ENCODE measurements at regions not wholly inside any gene's neighbourhood (a gene's known extent, or its start where the extent isn't known, plus 50 kb on each side); places are given as distances from the start of the nearest gene placed in this dataset.

DNA sequence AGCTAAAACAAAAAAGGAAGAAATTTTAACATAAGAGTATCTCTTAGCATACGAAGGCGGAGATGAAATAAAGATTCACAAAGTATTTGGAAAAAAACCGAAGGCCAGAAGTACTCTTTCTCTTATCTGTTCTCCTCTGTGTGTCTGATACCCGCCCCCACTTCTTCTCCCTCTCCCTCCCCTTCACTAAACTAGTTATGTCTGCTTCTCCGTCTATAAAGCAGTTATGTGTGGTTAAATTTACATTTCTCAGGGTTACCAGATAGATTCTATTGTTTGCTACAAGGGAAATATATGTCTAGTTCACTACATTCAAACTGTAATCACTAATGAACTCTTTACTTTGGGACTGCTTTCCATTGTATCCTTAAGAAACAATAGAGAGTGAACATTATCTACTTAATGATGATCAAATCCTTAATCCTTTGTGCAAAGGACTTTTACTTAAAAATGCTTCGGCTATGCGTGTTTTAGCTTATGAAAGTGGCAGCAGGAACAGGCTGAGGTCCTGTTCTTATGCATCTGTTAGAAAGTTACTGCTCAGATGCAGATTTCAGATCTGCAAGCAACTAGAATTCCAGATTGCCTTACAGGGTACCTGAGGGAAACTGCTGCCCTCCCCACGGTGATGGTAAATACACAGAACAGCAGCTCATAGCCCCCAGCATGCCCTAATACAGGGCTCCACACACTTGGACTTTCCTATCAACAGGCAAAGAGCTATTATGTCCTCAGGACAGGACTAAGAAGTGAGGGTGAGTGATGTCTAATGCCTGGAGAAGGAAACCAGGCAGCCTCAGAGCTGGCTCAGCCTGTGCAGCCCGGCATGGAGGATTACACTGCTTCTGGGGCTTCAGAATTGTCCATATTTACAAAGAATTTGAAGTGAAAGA lies 273.3 kb downstream of the FZD1 start:
- TF ChIP-seq CTCF (IDR thresholded peaks at IDR 0.05) = no peak
- intact Hi-C loops (cut with DNase I, micrococcal nuclease) = no loop called here
- Histone ChIP-seq H3K4me3 (no peak overlapping the region), H3K36me3 (ENCODE audit: low read depth) (no peaks in the 10 kb centered on the region), H3K4me1 (ENCODE audit: low read depth) (no peaks in the 10 kb centered on the region), H3K9me3 (no peaks in the 10 kb centered on the region)
- DNase-seq = no peak
- no peak for ATAC-seq

GRCh38 chr7:91541641-91542040 lies 277.4 kb downstream of the FZD1 start:
- no peak overlapping the region for H3K4me3 ChIP-seq
- no peaks in the 10 kb centered on the region for H3K4me1 ChIP-seq (ENCODE audit: low read depth)
- DNase-seq = no peak
- ATAC-seq = no peak
- no peaks in the 10 kb centered on the region for H3K36me3 ChIP-seq (ENCODE audit: low read depth)
- intact Hi-C loops (cut with DNase I, micrococcal nuclease) = no loop called here
- TF ChIP-seq CTCF (IDR thresholded peaks at IDR 0.05) = no peak
- no peaks in the 10 kb centered on the region for H3K9me3 ChIP-seq

DNA sequence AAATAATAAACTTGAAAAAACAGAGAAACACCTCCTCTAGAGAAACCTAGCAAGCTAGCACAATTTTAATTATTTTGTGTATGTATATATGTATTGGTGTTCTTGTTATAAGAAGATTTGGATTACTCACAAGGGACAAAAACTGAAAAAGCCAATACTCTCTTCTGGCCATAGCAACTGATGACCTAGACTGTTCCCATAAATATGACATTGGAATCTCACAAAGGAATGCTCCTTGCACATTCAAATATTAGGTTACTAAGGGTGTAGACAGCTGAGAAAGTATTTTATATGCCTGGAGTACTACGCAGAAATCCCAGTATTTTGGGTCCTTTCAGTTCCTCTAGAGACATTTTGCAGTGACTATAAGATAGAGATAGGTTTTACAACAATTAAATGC lies 279.4 kb downstream of the FZD1 start:
- DNase-seq = no peak
- Histone ChIP-seq H3K9me3 (no peaks in the 10 kb centered on the region), H3K4me1 (ENCODE audit: low read depth) (no peaks in the 10 kb centered on the region), H3K36me3 (ENCODE audit: low read depth) (no peaks in the 10 kb centered on the region), H3K4me3 (no peak overlapping the region)
- ATAC-seq = no peak
- TF ChIP-seq CTCF (IDR thresholded peaks at IDR 0.05) = no peak
- intact Hi-C loops (cut with DNase I, micrococcal nuclease) = no loop called here

DNA sequence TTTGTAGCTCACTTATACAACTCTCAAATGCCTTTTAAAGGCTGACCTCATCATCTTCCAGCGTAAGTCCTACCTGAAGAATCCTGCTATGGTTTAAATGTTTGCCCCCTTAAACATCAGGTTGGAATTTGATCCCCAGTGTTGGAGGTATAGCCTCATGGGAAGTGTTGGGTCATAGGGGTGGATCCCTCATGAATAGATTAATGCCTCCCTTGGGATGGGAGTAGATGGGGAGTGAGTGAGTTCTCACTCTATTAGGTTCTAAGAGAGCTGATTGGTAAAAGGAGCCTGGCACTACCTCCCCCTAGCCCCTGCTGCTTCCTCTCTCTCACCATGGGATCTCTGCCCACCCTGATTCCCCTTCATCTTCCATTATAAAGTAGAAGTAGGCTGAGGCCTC lies 285.6 kb downstream of the FZD1 start:
- TF ChIP-seq CTCF (IDR thresholded peaks at IDR 0.05) = no peak
- no peak for ATAC-seq
- no peak for DNase-seq
- intact Hi-C loops (cut with DNase I, micrococcal nuclease) = no loop called here
- Histone ChIP-seq H3K36me3 (ENCODE audit: low read depth) (no peaks in the 10 kb centered on the region), H3K4me3 (no peak overlapping the region), H3K9me3 (no peaks in the 10 kb centered on the region), H3K4me1 (ENCODE audit: low read depth) (no peaks in the 10 kb centered on the region)

GRCh38 chr7:91550931-91551330 lies 286.7 kb downstream of the FZD1 start:
- H3K9me3 ChIP-seq = no peaks in the 10 kb centered on the region
- TF ChIP-seq CTCF (IDR thresholded peaks at IDR 0.05) = no peak
- H3K36me3 ChIP-seq (ENCODE audit: low read depth) = no peaks in the 10 kb centered on the region
- no peak for DNase-seq
- H3K4me3 ChIP-seq = no peak overlapping the region
- H3K4me1 ChIP-seq (ENCODE audit: low read depth) = no peaks in the 10 kb centered on the region
- intact Hi-C loops (cut with DNase I, micrococcal nuclease) = no loop called here
- no peak for ATAC-seq
